ENCODE measurements at regions not wholly inside any gene's neighbourhood (a gene's known extent, or its start where the extent isn't known, plus 50 kb on each side); places are given as distances from the start of the nearest gene placed in this dataset.

- DNase-seq (ENCODE audit: low read depth), result no peak
Observed at GRCh38 chr10:31642281-31642680, 286.4 kb downstream of the ARHGAP12 start.

- DNase-seq (ENCODE audit: low read depth), result no peak
Observed at GRCh38 chr10:31635415-31636065, 293.1 kb downstream of the ARHGAP12 start.

DNA sequence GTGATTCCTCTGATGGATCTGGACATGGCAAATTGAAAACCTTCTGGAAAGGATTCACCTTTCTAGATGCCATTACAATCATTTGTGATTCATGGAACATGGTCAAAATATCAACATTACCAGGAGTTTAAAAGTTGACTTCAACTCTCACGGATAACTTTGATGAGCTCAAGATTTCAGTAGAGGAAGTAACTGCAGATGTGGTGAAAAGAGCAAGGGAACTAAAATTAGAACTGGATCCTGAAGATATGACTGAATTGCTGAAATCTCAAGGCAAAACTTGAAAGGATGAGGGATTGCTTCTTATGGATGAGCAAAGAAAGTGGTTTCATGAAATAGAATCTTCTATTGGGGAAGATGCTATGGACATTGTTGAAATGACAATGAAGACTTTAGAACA is 293.6 kb downstream of the ARHGAP12 start:
- no peak for DNase-seq (ENCODE audit: low read depth)

- no peak for DNase-seq (ENCODE audit: low read depth)
Observed at GRCh38 chr10:31630861-31631567, 297.6 kb downstream of the ARHGAP12 start.

DNA sequence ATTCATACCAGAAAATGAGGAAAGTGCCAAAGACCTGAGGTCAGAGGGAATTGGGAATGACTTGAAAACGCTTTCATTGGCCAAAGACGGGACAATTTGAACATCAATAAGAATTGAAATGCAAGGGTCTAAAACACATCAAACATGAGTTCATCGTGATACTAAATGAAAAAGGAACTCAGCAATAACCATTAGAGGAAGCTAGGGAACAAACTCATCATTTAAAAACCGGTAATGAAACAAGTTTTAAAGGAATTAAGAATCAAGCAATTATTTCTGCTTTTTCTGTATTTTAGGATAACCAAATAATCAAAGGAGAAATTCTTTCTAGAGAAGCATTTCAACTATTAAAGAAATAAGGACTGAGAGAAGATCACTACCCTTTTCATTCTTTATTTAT is 303.1 kb downstream of the ARHGAP12 start:
- DNase-seq (ENCODE audit: low read depth), result no peak

DNA sequence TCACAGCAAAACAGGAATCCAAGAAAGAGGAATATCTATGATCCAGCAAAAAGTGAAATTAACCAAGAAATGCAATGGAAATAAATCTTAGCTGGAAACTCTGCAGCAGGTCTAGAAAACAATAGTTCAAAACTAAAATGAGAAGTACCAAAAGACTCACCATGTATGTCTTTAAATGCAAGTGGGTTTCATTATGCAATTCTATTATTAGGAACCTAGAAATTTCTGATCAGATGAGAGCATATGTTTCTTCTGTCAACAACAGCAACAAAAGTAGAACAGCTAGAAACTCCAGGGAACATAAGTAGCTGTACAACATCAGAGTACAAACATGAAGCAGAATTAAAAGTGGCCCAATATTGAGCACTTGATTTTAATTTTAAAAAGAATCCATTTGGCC is 304.0 kb downstream of the ARHGAP12 start:
- DNase-seq (ENCODE audit: low read depth), result no peak

DNA sequence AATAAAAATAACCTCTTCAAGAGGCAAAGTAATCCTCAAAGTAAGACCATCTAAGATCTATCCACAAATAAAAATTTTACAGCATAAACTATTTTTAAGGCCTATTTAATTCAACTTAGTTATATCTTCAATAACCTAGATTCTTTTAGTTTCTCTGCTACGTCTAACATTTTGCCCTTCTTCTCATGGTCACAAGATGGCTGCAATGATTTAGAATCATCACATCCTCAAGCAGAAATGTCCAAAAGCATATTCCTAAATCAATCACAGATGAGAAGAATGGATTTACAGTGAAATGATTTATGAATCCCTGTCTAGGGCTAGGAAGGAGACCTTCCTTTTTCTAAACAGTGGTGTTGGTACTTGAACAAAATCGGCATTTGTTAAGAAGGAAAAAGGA is 304.7 kb downstream of the ARHGAP12 start:
- DNase-seq (ENCODE audit: low read depth), result no peak

- DNase-seq (ENCODE audit: low read depth), result no peak
Observed at GRCh38 chr10:31623466-31623865, 304.4 kb downstream of the ZEB1 start.

DNA sequence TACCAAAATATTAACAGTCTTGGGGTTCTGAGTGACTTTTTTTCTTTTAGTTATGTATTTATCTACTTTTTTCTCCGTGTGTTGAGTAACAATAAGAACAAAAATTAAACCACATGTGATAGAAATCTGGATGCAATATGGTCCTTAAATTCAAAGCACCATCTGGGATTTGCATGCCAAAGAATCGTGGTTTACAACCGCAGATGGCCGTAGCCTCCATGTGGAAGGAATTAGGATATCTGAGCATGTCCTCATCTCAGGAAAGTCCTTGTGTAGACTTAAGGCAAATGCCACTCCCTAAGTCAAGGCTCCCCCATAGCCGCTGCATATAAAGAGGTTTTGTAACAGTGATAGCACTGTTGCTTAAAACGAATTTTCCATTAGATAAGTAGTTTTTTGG is 304.0 kb downstream of the ZEB1 start:
- no peak for DNase-seq (ENCODE audit: low read depth)

- DNase-seq (ENCODE audit: low read depth), result no peak
Observed at GRCh38 chr10:31621733-31622132, 302.7 kb downstream of the ZEB1 start.

GRCh38 chr10:31620226-31621151 is 301.5 kb downstream of the ZEB1 start:
- no peak for DNase-seq (ENCODE audit: low read depth)

DNA sequence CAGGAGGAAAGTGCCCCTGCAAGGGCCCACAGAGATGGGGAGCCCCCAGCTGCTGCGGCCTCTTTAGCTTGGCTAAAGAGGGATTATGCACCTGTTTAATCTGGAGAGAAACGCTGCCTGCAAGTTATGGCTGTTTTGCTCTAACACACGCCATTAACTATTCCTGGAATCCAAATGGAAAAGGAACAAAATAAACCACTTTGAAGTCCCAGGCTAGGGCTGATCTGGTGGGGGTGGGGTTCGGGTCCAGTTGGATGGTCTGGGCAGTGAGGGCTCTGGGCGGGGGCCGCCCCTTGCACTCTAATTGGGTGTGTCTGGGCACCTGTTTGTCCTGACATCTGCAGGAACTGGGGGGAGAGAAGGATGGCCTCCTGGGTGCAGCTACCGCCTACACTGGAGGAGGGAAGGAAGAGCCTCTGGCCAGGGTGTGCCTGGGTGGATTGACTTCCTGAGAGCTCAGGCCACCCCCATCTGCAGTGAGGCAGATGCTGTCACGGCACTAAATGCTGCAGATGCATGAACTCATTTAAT is 300.6 kb downstream of the ZEB1 start:
- DNase-seq (ENCODE audit: low read depth), result no peak

GRCh38 chr10:31618541-31619291 is 299.7 kb downstream of the ZEB1 start:
- DNase-seq (ENCODE audit: low read depth), result no peak

GRCh38 chr10:31617757-31618156 is 298.7 kb downstream of the ZEB1 start:
- no peak for DNase-seq (ENCODE audit: low read depth)

DNA sequence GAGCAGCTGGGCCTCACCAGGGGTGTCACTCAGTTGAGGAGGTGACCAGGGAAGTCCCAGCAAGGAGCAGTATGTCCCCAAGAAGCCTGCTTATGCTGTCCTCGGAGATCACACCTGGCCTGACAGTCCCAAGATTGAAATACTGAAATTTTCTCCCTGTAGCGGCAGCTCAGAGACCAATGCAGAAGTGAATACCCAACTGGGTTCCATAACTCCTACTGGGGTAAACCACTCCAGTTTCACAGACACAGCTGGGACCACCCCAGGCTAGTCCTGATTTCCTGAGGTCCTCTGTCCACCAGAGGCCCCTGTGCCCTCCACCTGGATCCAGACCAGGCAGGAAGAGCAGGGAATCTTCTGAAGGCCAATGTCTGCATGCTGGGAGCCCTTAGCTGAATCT is 298.1 kb downstream of the ZEB1 start:
- no peak for DNase-seq (ENCODE audit: low read depth)

- no peak for DNase-seq (ENCODE audit: low read depth)
Observed at GRCh38 chr10:31615129-31615528, 296.1 kb downstream of the ZEB1 start.

- DNase-seq (ENCODE audit: low read depth), result no peak
Observed at GRCh38 chr10:31614611-31615010, 295.6 kb downstream of the ZEB1 start.

DNA sequence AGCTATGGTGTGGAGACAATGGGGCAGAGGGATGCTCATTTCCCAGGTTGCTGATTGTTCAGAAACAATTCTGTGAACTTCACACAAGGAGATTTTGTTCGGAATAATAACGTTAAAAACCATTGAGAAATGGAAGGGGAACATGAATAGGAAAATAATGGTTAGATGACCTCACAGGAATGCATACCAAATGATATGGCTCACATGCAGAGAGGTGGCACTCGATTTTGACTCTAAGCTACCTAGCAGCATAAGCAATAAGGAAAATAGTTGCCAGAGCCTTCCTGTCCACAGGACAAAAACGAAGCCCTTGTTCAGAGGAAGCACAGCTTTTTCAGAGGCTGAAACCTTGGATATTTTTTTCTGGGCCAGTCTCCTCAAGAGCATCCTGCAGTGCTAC is 293.1 kb downstream of the ZEB1 start:
- no peak for DNase-seq (ENCODE audit: low read depth)

DNA sequence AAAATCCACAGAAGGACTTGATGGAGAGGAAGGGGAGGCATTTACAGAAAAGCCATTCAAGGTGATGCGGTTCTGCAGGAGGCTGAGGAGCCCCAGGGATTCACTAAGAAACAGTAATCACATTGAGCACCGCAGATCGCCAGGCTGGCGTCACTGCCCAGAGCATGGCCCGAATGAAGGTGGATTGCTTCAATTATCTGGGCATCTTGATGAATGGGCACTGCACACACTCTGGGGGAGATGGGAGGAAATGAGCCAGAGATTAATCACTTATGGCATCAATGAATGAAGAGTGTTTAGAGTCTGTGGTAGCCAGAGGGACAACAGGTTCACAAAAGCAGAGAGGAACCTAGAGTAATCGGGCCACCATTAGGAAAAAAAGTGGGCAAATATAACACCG is 292.1 kb downstream of the ZEB1 start:
- DNase-seq (ENCODE audit: low read depth), result no peak

- no peak for DNase-seq (ENCODE audit: low read depth)
Observed at GRCh38 chr10:31607481-31607880, 288.5 kb downstream of the ZEB1 start.

- DNase-seq (ENCODE audit: low read depth), result no peak
Observed at GRCh38 chr10:31606841-31607240, 287.8 kb downstream of the ZEB1 start.

All from activated T-helper 1 cell treated with Interleukin-2 at 50 U/mL for 16 hours (primary cell).